A673 (cell line): ENCODE measurements at regions not wholly inside any gene's neighbourhood (a gene's known extent, or its start where the extent isn't known, plus 50 kb on each side); places are given as distances from the start of the nearest gene placed in this dataset.

Experiments
- BruUV-seq: library from RNA; stranded (reverse); fragments of 400-500 nt; replicated peaks from 2 replicates; lab custom pipeline; 2021; lab: Mats Ljungman, UMichigan
- CTCF ChIA-PET: fragments of 300-600 bp; sonication (Branson Sonifier 250); formaldehyde crosslinking; loops from one replicate; lab custom pipeline; 2022; ENCODE audit warnings: antibody characterized with exemption; lab: Charles Lee
- POLR2A ChIA-PET: fragments of 300-600 bp; sonication (Branson Sonifier 250); formaldehyde crosslinking; loops from one replicate; lab custom pipeline; 2022; ENCODE audit warnings: antibody characterized with exemption; ENCODE audit not compliant: low non-redundant PET; lab: Charles Lee
- DNase-seq: peaks from one replicate; pipeline ENCODE4 v3.0.0-alpha.2; 2015; ENCODE audit warnings: low spot score
- H3K27ac ChIP-seq: fragments of 200-600 bp; sonication (generic); 2 replicates; pipeline ENCODE4 v1.5.1; 2016; ENCODE audit warnings: mixed run types, low read depth, mild to moderate bottlenecking, mixed read lengths, antibody characterized with exemption, low read length; ENCODE audit not compliant: poor library complexity, severe bottlenecking
- H3K27me3 ChIP-seq: fragments of 200-600 bp; sonication (generic); replicated peaks from 2 replicates; pipeline ENCODE4 v1.6.1; 2017; ENCODE audit warnings: mixed run types, low read depth, mild to moderate bottlenecking, mixed read lengths, antibody characterized with exemption, low read length; ENCODE audit not compliant: insufficient read depth, poor library complexity
- H3K36me3 ChIP-seq: fragments of 200-600 bp; sonication (generic); 2 replicates; pipeline ENCODE4 v1.6.1; 2016; ENCODE audit warnings: mixed run types, mild to moderate bottlenecking, mixed read lengths, antibody characterized with exemption, low read length; ENCODE audit not compliant: insufficient read depth, poor library complexity, severe bottlenecking
- H3K4me1 ChIP-seq: fragments of 200-600 bp; sonication (generic); 2 replicates; pipeline ENCODE4 v1.6.1; 2017; ENCODE audit warnings: mixed run types, mild to moderate bottlenecking, mixed read lengths, antibody characterized with exemption, low read length; ENCODE audit not compliant: insufficient read depth, poor library complexity, severe bottlenecking
- H3K4me3 ChIP-seq: fragments of 200-600 bp; sonication (generic); 2 replicates; pipeline ENCODE4 v1.5.1; 2016; ENCODE audit warnings: low read depth, mixed run types, mild to moderate bottlenecking, mixed read lengths, low read length; ENCODE audit not compliant: poor library complexity, severe bottlenecking
- H3K9me3 ChIP-seq: fragments of 200-600 bp; sonication (generic); 2 replicates; pipeline ENCODE4 v1.6.1; 2016; ENCODE audit warnings: mixed run types, low read depth, mild to moderate bottlenecking, mixed read lengths, antibody characterized with exemption, low read length; ENCODE audit not compliant: poor library complexity, severe bottlenecking
- CTCF ChIP-seq: fragments of 300-800, 200-600 bp; sonication (generic); conservative IDR thresholded peaks from 2 replicates; pipeline ENCODE4 v1.5.1; 2017; ENCODE audit warnings: low read depth, mild to moderate bottlenecking, antibody characterized with exemption, low read length, moderate library complexity, mixed read lengths
- EZH2 ChIP-seq: fragments of 200-600 bp; sonication (generic); IDR thresholded peaks from 2 replicates; pipeline ENCODE4 v1.6.1; 2017; ENCODE audit warnings: borderline replicate concordance, low read depth, mild to moderate bottlenecking, mixed read lengths, antibody characterized with exemption, low read length; ENCODE audit not compliant: poor library complexity, severe bottlenecking
- intact Hi-C: fragments of 100-400 bp; cut with micrococcal nuclease; formaldehyde crosslinking; loops from one replicate; pipeline ENCODE4 v1.10.0; 2022; ENCODE audit not compliant: unreplicated experiment

- no peak overlapping the region for H3K27ac ChIP-seq
- H3K9me3 ChIP-seq, result peaks cover 13% of the 10 kb centered on the region
- intact Hi-C loops, result no loop called here
- no TSS peak for BruUV-seq
- TF ChIP-seq CTCF (no peak), EZH2 (no peak)
- H3K27me3 ChIP-seq, result no peaks in the 10 kb centered on the region
- no peak for DNase-seq
- ChIA-PET CTCF (no interaction called here), POLR2A (no interaction called here)
- H3K4me3 ChIP-seq, result no peak overlapping the region
- H3K36me3 ChIP-seq, result no peaks in the 10 kb centered on the region
- no peaks in the 10 kb centered on the region for H3K4me1 ChIP-seq
Measured at GRCh38 chr11:79956061-79956460, 515.2 kb upstream of the TENM4 start.

GRCh38 chr11:79953629-79954028 lies 512.8 kb upstream of the TENM4 start:
- no TSS peak for BruUV-seq
- TF ChIP-seq EZH2, result no peak
- no peak for TF ChIP-seq CTCF
- H3K4me3 ChIP-seq, result no peak overlapping the region
- no peaks in the 10 kb centered on the region for H3K4me1 ChIP-seq
- no peak overlapping the region for H3K27ac ChIP-seq
- peaks cover under 1% of the 10 kb centered on the region for H3K9me3 ChIP-seq
- no peaks in the 10 kb centered on the region for H3K27me3 ChIP-seq
- CTCF ChIA-PET, result no interaction called here
- POLR2A ChIA-PET, result no interaction called here
- H3K36me3 ChIP-seq, result no peaks in the 10 kb centered on the region
- intact Hi-C loops, result no loop called here
- no peak for DNase-seq

GRCh38 chr11:79950741-79951140 lies 509.9 kb upstream of the TENM4 start:
- no peaks in the 10 kb centered on the region for H3K9me3 ChIP-seq
- H3K36me3 ChIP-seq, result no peaks in the 10 kb centered on the region
- ChIA-PET POLR2A (no interaction called here), CTCF (no interaction called here)
- no peak for TF ChIP-seq EZH2
- no peak for TF ChIP-seq CTCF
- H3K27me3 ChIP-seq, result peaks cover 5% of the 10 kb centered on the region
- no peak overlapping the region for H3K27ac ChIP-seq
- no peak overlapping the region for H3K4me3 ChIP-seq
- no TSS peak for BruUV-seq
- H3K4me1 ChIP-seq, result no peaks in the 10 kb centered on the region
- DNase-seq, result no peak
- intact Hi-C loops, result no loop called here
